HG02571 (cell line): ENCODE measurements at regions not wholly inside any gene's neighbourhood (a gene's known extent, or its start where the extent isn't known, plus 50 kb on each side); places are given as distances from the start of the nearest gene placed in this dataset.
"Not testable (repeated sequence)": the region's sequence is repeated elsewhere in the genome, so short reads cannot be mapped to it uniquely, and the experiment has no call there.

Experiments
- ATAC-seq: cut with Tn5 transposase; IDR thresholded peaks from one replicate; pipeline ENCODE4 v1.9.1; 2021; ENCODE audit warnings: mild to moderate bottlenecking, moderate library complexity; ENCODE audit not compliant: unreplicated experiment

GRCh38 chr6:150733726-150734125 is 131.8 kb upstream of the MTHFD1L start:
- no peak for ATAC-seq

GRCh38 chr6:150734235-150734634 is 131.3 kb upstream of the MTHFD1L start:
- no peak for ATAC-seq

DNA sequence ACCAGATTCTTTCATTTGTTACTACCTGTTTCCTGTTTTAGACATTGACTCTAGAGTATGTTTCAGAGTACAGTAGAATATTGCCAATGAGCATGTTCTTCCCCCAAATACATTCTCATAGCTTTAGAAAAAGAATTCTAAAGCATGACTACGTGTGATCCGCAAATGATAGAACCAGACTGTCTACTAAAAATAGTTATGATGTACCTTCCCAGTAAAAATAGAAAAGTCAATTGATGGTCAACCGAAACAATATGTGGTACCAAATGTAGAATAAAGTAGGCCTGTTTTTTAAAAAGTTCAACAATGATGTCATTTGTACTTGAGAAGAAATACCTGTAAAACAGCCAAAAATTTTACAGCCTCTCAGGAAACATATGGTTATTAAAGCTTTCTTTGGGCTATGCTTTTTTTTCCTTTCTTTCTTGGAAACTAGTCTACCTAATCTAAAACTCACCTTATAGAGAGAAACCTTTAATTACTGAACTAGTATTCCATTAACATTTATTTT is 130.1 kb upstream of the MTHFD1L start:
- ATAC-seq: no peak

GRCh38 chr6:150738092-150738629 is 127.3 kb upstream of the MTHFD1L start:
- ATAC-seq: no peak

DNA sequence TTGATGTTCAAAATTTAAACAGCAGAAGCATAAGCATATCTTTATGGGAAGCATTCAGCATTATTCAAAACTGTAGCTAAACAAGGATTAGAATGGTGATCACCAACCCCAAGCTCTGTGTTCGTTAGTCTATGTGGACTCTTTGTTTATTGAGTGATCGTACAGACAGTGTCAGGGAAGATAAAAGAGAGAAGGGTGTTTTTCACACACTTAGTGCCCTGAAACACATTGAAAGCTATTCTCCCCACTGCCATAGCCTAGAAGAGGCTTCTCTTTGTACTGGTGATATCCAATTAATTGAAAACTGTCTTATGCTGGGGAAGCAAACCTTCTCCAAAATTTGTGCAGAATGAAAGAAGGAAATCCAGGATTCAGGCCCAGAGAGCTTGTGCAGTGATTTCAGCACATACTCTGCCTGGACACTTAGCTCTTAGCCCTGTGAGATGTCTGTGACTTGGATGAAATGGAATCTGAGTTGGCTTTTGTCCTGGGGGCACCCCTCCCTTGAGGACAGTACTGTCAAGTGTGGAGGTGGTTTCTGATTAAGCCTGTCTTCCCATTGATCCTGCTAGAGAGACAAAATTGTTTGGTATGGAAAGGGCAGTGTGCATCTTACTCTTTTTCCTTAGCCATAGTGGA is 125.7 kb upstream of the MTHFD1L start:
- no peak for ATAC-seq

- no peak for ATAC-seq
These were observed 125.0 kb upstream of the MTHFD1L start for GRCh38 chr6:150740453-150740852.

DNA sequence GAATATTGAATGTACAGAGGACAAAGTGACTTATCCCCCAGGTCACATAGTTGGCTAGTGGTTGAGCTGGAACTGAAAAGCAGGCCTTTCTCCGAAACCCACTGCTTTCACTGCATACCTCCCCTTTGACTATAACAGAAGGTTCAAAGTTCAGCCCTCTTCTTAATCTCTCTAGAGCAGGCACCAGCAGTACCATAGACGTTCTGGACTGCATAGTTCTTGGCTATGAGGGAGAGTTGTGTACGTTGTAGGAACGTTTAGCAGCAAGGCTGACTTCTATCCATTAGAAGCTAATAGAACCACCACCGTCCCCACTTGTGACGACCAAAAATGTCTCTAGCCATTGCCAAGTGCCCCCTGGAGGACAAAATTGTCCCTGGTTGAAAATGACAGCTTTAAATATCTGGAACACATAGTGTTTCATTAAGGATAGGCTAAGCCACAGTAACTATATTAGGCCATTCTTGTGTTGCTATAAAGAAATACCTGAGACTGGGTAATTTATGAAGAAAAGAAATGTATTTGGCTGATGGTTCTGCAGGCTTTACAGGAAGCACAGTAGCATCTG is 123.8 kb upstream of the MTHFD1L start:
- ATAC-seq: no peak

DNA sequence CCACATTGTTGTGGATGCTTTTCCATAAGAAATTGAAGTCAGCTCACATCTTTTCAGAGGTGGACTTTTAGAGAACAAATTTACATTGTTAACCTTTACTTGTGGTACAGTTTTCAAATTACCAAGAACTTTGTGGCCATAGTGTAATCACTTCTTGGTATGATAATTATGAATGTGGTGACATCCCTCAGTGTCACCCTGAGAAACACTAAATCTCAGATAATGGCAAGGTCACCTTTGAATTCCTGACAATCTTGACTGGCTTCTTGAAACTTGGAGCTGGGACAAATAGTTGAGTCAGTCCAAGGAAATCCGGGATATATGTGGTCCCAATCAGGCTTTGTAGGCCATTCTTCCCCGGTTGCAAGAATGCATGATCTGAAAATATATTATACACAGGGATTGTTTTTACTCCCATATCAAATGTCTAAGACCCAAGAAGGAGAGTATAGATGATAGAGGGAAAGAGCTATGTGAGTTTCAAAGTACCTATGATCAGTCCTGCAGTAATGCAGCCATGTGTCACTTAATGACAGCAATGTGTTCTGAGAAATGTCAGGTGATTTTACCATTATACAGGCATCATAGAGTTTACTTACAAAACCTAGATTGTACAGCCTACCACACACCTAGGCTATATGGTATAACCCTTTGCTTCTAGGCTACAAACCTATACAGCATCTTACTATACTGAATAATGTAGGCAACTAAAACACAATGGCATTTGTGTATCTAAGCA is 120.8 kb upstream of the MTHFD1L start:
- ATAC-seq: no peak

GRCh38 chr6:150745896-150746295 is 119.6 kb upstream of the MTHFD1L start:
- no peak for ATAC-seq

DNA sequence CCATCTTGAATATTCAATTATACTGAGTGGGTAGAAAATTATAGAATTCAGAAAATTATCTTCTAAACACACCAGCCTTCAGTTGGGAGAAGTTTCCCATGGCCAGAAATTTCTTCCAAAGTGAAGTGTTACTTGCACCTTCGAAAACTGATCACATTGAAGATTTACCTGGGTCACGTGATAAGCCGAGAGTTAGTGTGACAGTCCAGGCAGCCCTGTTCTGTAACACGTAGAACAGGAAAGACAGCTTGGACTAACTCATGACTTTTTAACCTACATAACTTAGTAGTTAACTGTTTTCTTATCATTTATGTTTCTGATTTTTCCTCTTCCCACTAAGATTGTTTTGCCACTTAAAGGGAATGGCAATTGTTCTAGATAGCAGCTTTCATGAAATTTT is 118.3 kb upstream of the MTHFD1L start:
- ATAC-seq: no peak

- no peak for ATAC-seq
These were observed 116.3 kb upstream of the MTHFD1L start for GRCh38 chr6:150749091-150749670.

GRCh38 chr6:150751296-150751695 is 114.2 kb upstream of the MTHFD1L start:
- no peak for ATAC-seq

DNA sequence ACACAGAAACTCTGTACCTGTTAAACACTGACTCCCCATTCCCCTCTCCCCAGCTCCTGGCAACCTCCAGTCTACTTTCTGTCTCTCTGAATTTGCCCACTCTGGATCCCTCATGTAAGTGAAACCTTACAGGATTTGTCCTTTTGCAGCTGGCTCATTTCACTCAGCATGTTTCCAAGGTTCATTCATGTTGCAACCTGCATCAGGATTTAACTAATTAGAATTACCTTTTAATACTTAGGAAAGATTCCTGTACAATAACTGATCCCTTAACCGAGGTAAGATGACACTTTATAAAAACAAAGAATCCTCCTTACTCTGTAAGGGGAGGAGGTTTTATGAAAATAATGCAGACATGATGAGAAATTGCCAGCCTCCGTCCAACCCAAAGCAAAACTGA is 113.1 kb upstream of the MTHFD1L start:
- ATAC-seq: no peak

DNA sequence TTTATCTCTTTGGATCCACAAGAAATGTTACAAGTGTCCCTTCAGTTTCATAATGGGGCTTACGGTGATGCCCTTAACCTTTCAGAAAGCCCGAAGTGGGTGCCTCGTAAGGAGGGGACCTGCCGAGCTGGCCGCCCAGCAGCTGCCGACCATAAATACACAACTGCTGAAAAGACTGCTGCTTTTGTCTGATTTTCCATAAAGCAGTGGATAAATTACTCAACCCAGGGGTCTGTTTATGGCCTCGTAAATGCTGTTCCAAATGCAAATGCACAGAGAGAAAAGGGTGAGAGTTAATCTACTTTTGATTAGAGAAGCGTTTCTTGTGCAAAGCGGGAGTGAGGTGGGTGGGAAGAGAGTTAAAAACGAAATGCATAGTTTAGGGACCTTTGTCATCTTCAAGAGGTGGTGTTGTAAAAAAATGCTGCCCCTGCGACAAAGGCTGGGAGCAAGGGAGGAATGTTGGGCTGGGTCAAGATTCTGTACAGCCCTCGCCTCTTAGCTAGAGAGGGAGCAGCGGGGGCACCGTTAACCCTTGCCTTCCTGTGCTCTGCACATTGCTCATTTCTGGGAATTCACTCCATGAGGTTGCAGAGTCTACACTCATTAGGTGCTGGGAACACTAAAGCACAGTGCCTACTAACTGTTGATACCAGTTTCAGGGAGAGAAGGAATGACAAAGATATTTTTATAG is 112.0 kb upstream of the MTHFD1L start:
- no peak for ATAC-seq

DNA sequence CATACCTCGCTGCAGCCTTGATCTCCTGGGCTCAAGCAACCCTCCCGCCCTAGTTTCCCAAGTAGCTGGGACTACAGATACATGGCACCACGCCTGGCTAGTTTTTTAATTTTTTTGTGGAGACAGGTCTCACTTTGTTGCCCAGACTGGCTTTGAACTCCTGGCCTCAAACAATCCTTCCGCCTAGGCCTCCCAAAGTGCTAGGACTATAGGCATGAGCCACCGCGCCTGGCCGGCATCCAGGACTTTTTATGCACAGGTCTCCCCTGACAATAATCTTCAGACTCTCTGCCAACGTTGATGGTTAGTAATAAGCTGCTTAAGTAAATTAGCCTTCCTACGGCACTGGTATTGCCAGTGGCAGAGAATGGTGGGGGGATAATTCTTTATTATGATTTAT is 110.5 kb upstream of the MTHFD1L start:
- ATAC-seq: no peak

- no peak for ATAC-seq
These were observed 110.0 kb upstream of the MTHFD1L start for GRCh38 chr6:150755524-150755923.

DNA sequence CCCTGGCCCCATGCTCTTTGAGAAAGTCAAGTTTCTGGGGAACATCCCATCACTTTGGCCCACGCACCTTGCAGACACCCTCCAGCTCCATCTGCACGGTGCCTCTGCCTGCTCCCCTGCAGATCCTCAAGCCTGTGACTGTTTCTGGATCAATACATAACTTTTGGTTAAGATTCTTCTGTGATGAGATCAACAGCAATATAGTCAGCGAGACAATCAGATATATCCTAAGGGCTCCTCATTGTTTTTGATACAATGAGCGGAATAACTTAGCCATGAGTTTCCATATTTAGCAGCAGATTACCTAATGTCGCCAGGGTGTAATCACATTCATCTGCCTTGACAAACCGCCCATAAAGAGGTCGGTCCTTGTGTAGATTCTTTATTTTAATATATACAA is 109.3 kb upstream of the MTHFD1L start:
- ATAC-seq: no peak

DNA sequence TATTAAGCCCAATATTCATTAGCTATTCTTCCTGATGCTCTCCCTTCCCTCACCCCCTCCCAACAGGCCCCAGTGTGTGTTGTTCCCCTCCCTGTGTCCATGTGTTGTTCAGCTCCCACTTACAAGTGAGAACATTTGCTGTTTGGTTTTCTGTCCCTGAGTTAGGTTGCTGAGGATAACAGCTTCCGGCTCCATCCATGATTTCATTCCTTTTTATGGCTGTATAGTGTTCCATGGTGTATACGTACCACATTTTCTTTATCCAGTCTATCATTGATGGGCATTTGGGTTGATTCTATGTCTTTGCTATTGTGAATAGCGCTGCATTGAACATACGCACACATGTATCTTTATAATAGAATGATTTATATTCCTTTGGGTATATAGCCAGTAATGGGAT is 107.7 kb upstream of the MTHFD1L start:
- not testable (repeated sequence) for ATAC-seq

DNA sequence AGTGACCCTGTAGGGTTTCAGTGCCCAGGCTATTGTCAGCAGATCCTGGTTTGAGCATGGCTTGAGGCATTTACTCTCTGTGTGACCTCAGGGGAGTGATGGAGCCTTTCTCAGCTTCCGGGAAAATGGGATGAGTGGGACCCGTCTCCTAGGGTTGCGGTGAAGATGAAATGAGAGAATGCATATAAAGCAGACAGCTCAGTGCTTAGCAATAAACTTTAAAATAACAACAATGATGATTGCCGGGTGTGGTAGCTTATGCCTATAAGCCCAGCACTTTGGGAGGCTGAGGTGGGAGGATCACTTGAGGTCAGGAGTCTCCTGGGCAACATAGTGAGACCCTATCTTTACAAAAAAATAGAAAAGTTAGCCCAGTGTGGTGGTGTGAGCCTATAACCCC is 106.0 kb upstream of the MTHFD1L start:
- ATAC-seq: no peak

GRCh38 chr6:150761771-150762170 is 103.7 kb upstream of the MTHFD1L start:
- no peak for ATAC-seq
